ENCODE measurements at regions not wholly inside any gene's neighbourhood (a gene's known extent, or its start where the extent isn't known, plus 50 kb on each side); places are given as distances from the start of the nearest gene placed in this dataset.
"Not testable (repeated sequence)": the region's sequence is repeated elsewhere in the genome, so short reads cannot be mapped to it uniquely, and the experiment has no call there.

- 63% methylated on average over 6 of the region's 6 CpGs for WGBS
- peaks cover 0 to 3% of the 10 kb centered on the region in 2 donors for H3K9me3 ChIP-seq (ENCODE audit: control insufficient read depth in 2 of 2, insufficient read depth in 1 of 2, low read length in 1 of 2)
- H3K4me3 ChIP-seq (ENCODE audit: low read length in 2 of 2) = no peak overlapping the region
Measured at GRCh38 chrX:143319526-143319925, 197.7 kb downstream of the SPANXN3 start.

GRCh38 chrX:143318857-143319256, 198.4 kb downstream of the SPANXN3 start:
- not testable (repeated sequence) for H3K4me3 ChIP-seq (ENCODE audit: low read length in 2 of 2); H3K9me3 ChIP-seq (ENCODE audit: control insufficient read depth in 2 of 2, insufficient read depth in 1 of 2, low read length in 1 of 2); H3K4me1 ChIP-seq (ENCODE audit: control insufficient read depth in 2 of 2, insufficient read depth in 2 of 2, low read length in 2 of 2); H3K27me3 ChIP-seq (ENCODE audit: control insufficient read depth in 2 of 2, insufficient read depth in 1 of 2, low read length in 1 of 2); H3K36me3 ChIP-seq (ENCODE audit: control insufficient read depth in 2 of 2, insufficient read depth in 2 of 2, low read length in 1 of 2); DNase-seq (ENCODE audit: low read depth in 6 of 9, low spot score in 9 of 9); H3K27ac ChIP-seq (ENCODE audit: low read depth in 1 of 2, low read length in 1 of 2)
- WGBS = 100% methylated on average over 2 of the region's 2 CpGs

More at GRCh38 chrX:143319526-143319925, 197.7 kb downstream of the SPANXN3 start:
- Histone ChIP-seq H3K27me3 (ENCODE audit: control insufficient read depth in 2 of 2, insufficient read depth in 1 of 2, low read length in 1 of 2) (no peaks in the 10 kb centered on the region), H3K36me3 (ENCODE audit: control insufficient read depth in 2 of 2, insufficient read depth in 2 of 2, low read length in 1 of 2) (no peaks in the 10 kb centered on the region), H3K4me1 (ENCODE audit: control insufficient read depth in 2 of 2, insufficient read depth in 2 of 2, low read length in 2 of 2) (no peaks in the 10 kb centered on the region), H3K27ac (ENCODE audit: low read depth in 1 of 2, low read length in 1 of 2) (no peak overlapping the region)
- DNase-seq (ENCODE audit: low read depth in 6 of 9, low spot score in 9 of 9) = no peak

- 80% methylated on average over 9 of the region's 9 CpGs for WGBS
- Histone ChIP-seq H3K4me1 (ENCODE audit: control insufficient read depth in 2 of 2, insufficient read depth in 2 of 2, low read length in 2 of 2) (no peaks in the 10 kb centered on the region), H3K36me3 (ENCODE audit: control insufficient read depth in 2 of 2, insufficient read depth in 2 of 2, low read length in 1 of 2) (no peaks in the 10 kb centered on the region), H3K4me3 (ENCODE audit: low read length in 2 of 2) (no peak overlapping the region), H3K9me3 (ENCODE audit: control insufficient read depth in 2 of 2, insufficient read depth in 1 of 2, low read length in 1 of 2) (no peaks in the 10 kb centered on the region), H3K27me3 (ENCODE audit: control insufficient read depth in 2 of 2, insufficient read depth in 1 of 2, low read length in 1 of 2) (no peaks in the 10 kb centered on the region), H3K27ac (ENCODE audit: low read depth in 1 of 2, low read length in 1 of 2) (no peak overlapping the region)
- no peak for DNase-seq (ENCODE audit: low read depth in 6 of 9, low spot score in 9 of 9)
Measured at GRCh38 chrX:143306991-143307937, 210.0 kb downstream of the SPANXN3 start.

GRCh38 chrX:143304518-143304917, 212.8 kb downstream of the SPANXN3 start:
- H3K27ac ChIP-seq (ENCODE audit: low read depth in 1 of 2, low read length in 1 of 2) = no peak overlapping the region
- 78% methylated on average over 2 of the region's 2 CpGs for WGBS
- H3K9me3 ChIP-seq (ENCODE audit: control insufficient read depth in 2 of 2, insufficient read depth in 1 of 2, low read length in 1 of 2) = no peaks in the 10 kb centered on the region

GRCh38 chrX:143304025-143304424, 213.2 kb downstream of the SPANXN3 start:
- no peaks in the 10 kb centered on the region for H3K4me1 ChIP-seq (ENCODE audit: control insufficient read depth in 2 of 2, insufficient read depth in 2 of 2, low read length in 2 of 2)
- no peaks in the 10 kb centered on the region for H3K9me3 ChIP-seq (ENCODE audit: control insufficient read depth in 2 of 2, insufficient read depth in 1 of 2, low read length in 1 of 2)
- H3K4me3 ChIP-seq (ENCODE audit: low read length in 2 of 2) = no peak overlapping the region
- 70% methylated on average over 2 of the region's 2 CpGs for WGBS
- H3K27me3 ChIP-seq (ENCODE audit: control insufficient read depth in 2 of 2, insufficient read depth in 1 of 2, low read length in 1 of 2) = no peaks in the 10 kb centered on the region
- H3K27ac ChIP-seq (ENCODE audit: low read depth in 1 of 2, low read length in 1 of 2) = no peak overlapping the region
- H3K36me3 ChIP-seq (ENCODE audit: control insufficient read depth in 2 of 2, insufficient read depth in 2 of 2, low read length in 1 of 2) = no peaks in the 10 kb centered on the region
- DNase-seq (ENCODE audit: low read depth in 6 of 9, low spot score in 9 of 9) = no peak

More at GRCh38 chrX:143304518-143304917, 212.8 kb downstream of the SPANXN3 start:
- Histone ChIP-seq H3K27me3 (ENCODE audit: control insufficient read depth in 2 of 2, insufficient read depth in 1 of 2, low read length in 1 of 2) (no peaks in the 10 kb centered on the region), H3K36me3 (ENCODE audit: control insufficient read depth in 2 of 2, insufficient read depth in 2 of 2, low read length in 1 of 2) (no peaks in the 10 kb centered on the region), H3K4me1 (ENCODE audit: control insufficient read depth in 2 of 2, insufficient read depth in 2 of 2, low read length in 2 of 2) (no peaks in the 10 kb centered on the region), H3K4me3 (ENCODE audit: low read length in 2 of 2) (no peak overlapping the region)
- DNase-seq (ENCODE audit: low read depth in 6 of 9, low spot score in 9 of 9) = no peak

GRCh38 chrX:143298663-143299241, 218.5 kb downstream of the SPANXN3 start:
- no peak overlapping the region for H3K27ac ChIP-seq (ENCODE audit: low read depth in 1 of 2, low read length in 1 of 2)
- 62% methylated on average over 3 of the region's 3 CpGs for WGBS
- H3K36me3 ChIP-seq (ENCODE audit: control insufficient read depth in 2 of 2, insufficient read depth in 2 of 2, low read length in 1 of 2) = no peaks in the 10 kb centered on the region
- H3K4me3 ChIP-seq (ENCODE audit: low read length in 2 of 2) = no peak overlapping the region
- H3K4me1 ChIP-seq (ENCODE audit: control insufficient read depth in 2 of 2, insufficient read depth in 2 of 2, low read length in 2 of 2) = no peaks in the 10 kb centered on the region
- DNase-seq (ENCODE audit: low read depth in 6 of 9, low spot score in 9 of 9) = no peak
- no peaks in the 10 kb centered on the region for H3K27me3 ChIP-seq (ENCODE audit: control insufficient read depth in 2 of 2, insufficient read depth in 1 of 2, low read length in 1 of 2)
- no peaks in the 10 kb centered on the region for H3K9me3 ChIP-seq (ENCODE audit: control insufficient read depth in 2 of 2, insufficient read depth in 1 of 2, low read length in 1 of 2)

- H3K9me3 ChIP-seq (ENCODE audit: control insufficient read depth in 2 of 2, insufficient read depth in 1 of 2, low read length in 1 of 2) = no peaks in the 10 kb centered on the region
- no peak for DNase-seq (ENCODE audit: low read depth in 6 of 9, low spot score in 9 of 9)
- no peaks in the 10 kb centered on the region for H3K36me3 ChIP-seq (ENCODE audit: control insufficient read depth in 2 of 2, insufficient read depth in 2 of 2, low read length in 1 of 2)
- WGBS = 94% methylated on average over 1 of the region's 1 CpG
- H3K27me3 ChIP-seq (ENCODE audit: control insufficient read depth in 2 of 2, insufficient read depth in 1 of 2, low read length in 1 of 2) = no peaks in the 10 kb centered on the region
- no peak overlapping the region for H3K4me3 ChIP-seq (ENCODE audit: low read length in 2 of 2)
- H3K27ac ChIP-seq (ENCODE audit: low read depth in 1 of 2, low read length in 1 of 2) = no peak overlapping the region
- H3K4me1 ChIP-seq (ENCODE audit: control insufficient read depth in 2 of 2, insufficient read depth in 2 of 2, low read length in 2 of 2) = no peaks in the 10 kb centered on the region
Measured at GRCh38 chrX:143296521-143296920, 220.8 kb downstream of the SPANXN3 start.

- Histone ChIP-seq H3K27me3 (ENCODE audit: control insufficient read depth in 2 of 2, insufficient read depth in 1 of 2, low read length in 1 of 2) (no peaks in the 10 kb centered on the region), H3K4me1 (ENCODE audit: control insufficient read depth in 2 of 2, insufficient read depth in 2 of 2, low read length in 2 of 2) (no peaks in the 10 kb centered on the region), H3K4me3 (ENCODE audit: low read length in 2 of 2) (no peak overlapping the region), H3K36me3 (ENCODE audit: control insufficient read depth in 2 of 2, insufficient read depth in 2 of 2, low read length in 1 of 2) (no peaks in the 10 kb centered on the region), H3K27ac (ENCODE audit: low read depth in 1 of 2, low read length in 1 of 2) (no peak overlapping the region), H3K9me3 (ENCODE audit: control insufficient read depth in 2 of 2, insufficient read depth in 1 of 2, low read length in 1 of 2) (no peaks in the 10 kb centered on the region)
- WGBS = 44% methylated on average over 2 of the region's 2 CpGs
- DNase-seq (ENCODE audit: low read depth in 6 of 9, low spot score in 9 of 9) = no peak
Measured at GRCh38 chrX:143287236-143287635, 230.0 kb downstream of the SPANXN3 start.

GRCh38 chrX:143270317-143270716, 244.6 kb downstream of the SPANXN4 start:
- Histone ChIP-seq H3K4me3 (ENCODE audit: low read length in 2 of 2) (no peak overlapping the region), H3K27me3 (ENCODE audit: control insufficient read depth in 2 of 2, insufficient read depth in 1 of 2, low read length in 1 of 2) (no peaks in the 10 kb centered on the region), H3K4me1 (ENCODE audit: control insufficient read depth in 2 of 2, insufficient read depth in 2 of 2, low read length in 2 of 2) (no peaks in the 10 kb centered on the region), H3K36me3 (ENCODE audit: control insufficient read depth in 2 of 2, insufficient read depth in 2 of 2, low read length in 1 of 2) (no peaks in the 10 kb centered on the region), H3K9me3 (ENCODE audit: control insufficient read depth in 2 of 2, insufficient read depth in 1 of 2, low read length in 1 of 2) (no peaks in the 10 kb centered on the region), H3K27ac (ENCODE audit: low read depth in 1 of 2, low read length in 1 of 2) (no peak overlapping the region)
- WGBS = 95% methylated on average over 6 of the region's 6 CpGs
- DNase-seq (ENCODE audit: low read depth in 6 of 9, low spot score in 9 of 9) = no peak
